OCI-LY1 (cell line): ENCODE measurements at regions not wholly inside any gene's neighbourhood (a gene's known extent, or its start where the extent isn't known, plus 50 kb on each side); places are given as distances from the start of the nearest gene placed in this dataset.
"Not testable (repeated sequence)": the region's sequence is repeated elsewhere in the genome, so short reads cannot be mapped to it uniquely, and the experiment has no call there.

Source experiments
- H2AFZ ChIP-seq: fragments of 200-600 bp; sonication (generic), shearing (Covaris generic); 2 replicates; pipeline ENCODE4 v1.6.0; 2014; ENCODE audit warnings: antibody characterized with exemption, mild to moderate bottlenecking, low read length
- H3F3A ChIP-seq: fragments of 200-600 bp; sonication (generic), shearing (Covaris generic); 2 replicates; pipeline ENCODE4 v1.6.0; 2014; ENCODE audit warnings: mild to moderate bottlenecking, antibody characterized with exemption, low read length, moderate library complexity; ENCODE audit not compliant: insufficient read depth
- H3K27ac ChIP-seq: fragments of 200-600 bp; sonication (generic); 2 replicates; pipeline ENCODE4 v1.5.1; 2014; ENCODE audit warnings: low read length, mixed run types, mild to moderate bottlenecking, low read depth; ENCODE audit not compliant: poor library complexity, severe bottlenecking
- H3K27me3 ChIP-seq: fragments of 200-600 bp; sonication (generic); 2 replicates; pipeline ENCODE4 v1.6.0; 2014; ENCODE audit warnings: antibody characterized with exemption, mild to moderate bottlenecking, low read length, moderate library complexity; ENCODE audit not compliant: insufficient read depth
- H3K36me3 ChIP-seq: fragments of 200-600 bp; sonication (generic); 2 replicates; pipeline ENCODE4 v1.6.1; 2014; ENCODE audit warnings: mild to moderate bottlenecking, antibody characterized with exemption, low read length, moderate library complexity, mixed read lengths; ENCODE audit not compliant: insufficient read depth
- H3K4me1 ChIP-seq: fragments of 200-600 bp; sonication (generic); 2 replicates; pipeline ENCODE4 v1.5.1; 2014; ENCODE audit warnings: mild to moderate bottlenecking, low read length, moderate library complexity; ENCODE audit not compliant: insufficient read depth, severe bottlenecking
- H3K4me2 ChIP-seq: fragments of 200-600 bp; sonication (generic), shearing (Covaris generic); 2 replicates; pipeline ENCODE4 v1.6.1; 2014; ENCODE audit warnings: low read length
- H3K4me3 ChIP-seq: fragments of 200-600 bp; sonication (generic); 2 replicates; pipeline ENCODE4 v1.5.1; 2014; ENCODE audit warnings: low read length, low read depth, mild to moderate bottlenecking, mixed read lengths; ENCODE audit not compliant: poor library complexity, severe bottlenecking
- H3K79me2 ChIP-seq: fragments of 200-600 bp; shearing (Covaris generic); 2 replicates; pipeline ENCODE4 v1.6.1; 2016; ENCODE audit warnings: mixed run types, low read length, mixed read lengths; ENCODE audit not compliant: insufficient read depth
- H3K9ac ChIP-seq: fragments of 200-600 bp; sonication (generic), shearing (Covaris generic); 2 replicates; pipeline ENCODE4 v1.6.1; 2014; ENCODE audit warnings: mild to moderate bottlenecking, low read length, mixed read lengths
- H3K9me2 ChIP-seq: fragments of 200-600 bp; sonication (generic), shearing (Covaris generic); 2 replicates; pipeline ENCODE4 v1.6.1; 2014; ENCODE audit warnings: low read depth, mild to moderate bottlenecking, low read length, mixed read lengths
- H3K9me3 ChIP-seq: fragments of 200-600 bp; shearing (Covaris generic); 2 replicates; pipeline ENCODE4 v1.6.1; 2014; ENCODE audit warnings: low read length, mixed read lengths
- H4K20me1 ChIP-seq: fragments of 200-600 bp; sonication (generic), shearing (Covaris generic); 2 replicates; pipeline ENCODE4 v1.6.0; 2016; ENCODE audit warnings: mild to moderate bottlenecking, low read length; ENCODE audit not compliant: insufficient read depth
- EZH2 ChIP-seq: fragments of 200-600 bp; sonication (generic), shearing (Covaris generic); IDR thresholded peaks from 2 replicates; pipeline ENCODE4 v1.8.0; 2017; ENCODE audit warnings: borderline replicate concordance, mixed run types, mild to moderate bottlenecking, antibody characterized with exemption, low read length, moderate library complexity, mixed read lengths
- TF ChIP-seq, protein P1 (sequence below): fragments of 200-600 bp; sonication (generic), shearing (Covaris generic); IDR thresholded peaks from 2 replicates; pipeline ENCODE4 v1.5.1; 2017; ENCODE audit warnings: mild to moderate bottlenecking, antibody characterized with exemption, low read length, moderate library complexity, mixed read lengths

DNA sequence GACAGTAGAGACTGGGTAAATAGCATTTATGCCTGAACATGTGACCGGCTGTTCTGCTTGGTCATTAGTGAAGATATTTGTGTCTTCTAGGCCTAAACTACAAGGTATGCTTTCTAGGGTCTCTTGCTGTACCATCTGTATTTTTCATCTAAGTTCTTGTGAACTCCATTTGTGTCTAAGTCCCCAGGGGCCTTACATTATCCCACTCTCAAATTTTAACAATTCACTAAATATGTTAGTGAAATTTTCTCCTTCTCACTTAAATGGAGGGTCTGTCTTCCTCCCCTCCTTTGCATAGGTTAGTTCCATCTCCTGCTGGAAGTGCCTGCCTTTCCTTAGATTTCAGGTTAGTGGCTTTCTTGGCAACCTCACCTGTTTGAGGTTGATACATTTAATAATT lies 382.6 kb downstream of the RAD51AP2 start:
- TF ChIP-seq, protein P1, sequence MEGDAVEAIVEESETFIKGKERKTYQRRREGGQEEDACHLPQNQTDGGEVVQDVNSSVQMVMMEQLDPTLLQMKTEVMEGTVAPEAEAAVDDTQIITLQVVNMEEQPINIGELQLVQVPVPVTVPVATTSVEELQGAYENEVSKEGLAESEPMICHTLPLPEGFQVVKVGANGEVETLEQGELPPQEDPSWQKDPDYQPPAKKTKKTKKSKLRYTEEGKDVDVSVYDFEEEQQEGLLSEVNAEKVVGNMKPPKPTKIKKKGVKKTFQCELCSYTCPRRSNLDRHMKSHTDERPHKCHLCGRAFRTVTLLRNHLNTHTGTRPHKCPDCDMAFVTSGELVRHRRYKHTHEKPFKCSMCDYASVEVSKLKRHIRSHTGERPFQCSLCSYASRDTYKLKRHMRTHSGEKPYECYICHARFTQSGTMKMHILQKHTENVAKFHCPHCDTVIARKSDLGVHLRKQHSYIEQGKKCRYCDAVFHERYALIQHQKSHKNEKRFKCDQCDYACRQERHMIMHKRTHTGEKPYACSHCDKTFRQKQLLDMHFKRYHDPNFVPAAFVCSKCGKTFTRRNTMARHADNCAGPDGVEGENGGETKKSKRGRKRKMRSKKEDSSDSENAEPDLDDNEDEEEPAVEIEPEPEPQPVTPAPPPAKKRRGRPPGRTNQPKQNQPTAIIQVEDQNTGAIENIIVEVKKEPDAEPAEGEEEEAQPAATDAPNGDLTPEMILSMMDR, result no peak
- no peak for TF ChIP-seq EZH2
- H3K27me3 ChIP-seq, result no peaks in the 10 kb centered on the region

DNA sequence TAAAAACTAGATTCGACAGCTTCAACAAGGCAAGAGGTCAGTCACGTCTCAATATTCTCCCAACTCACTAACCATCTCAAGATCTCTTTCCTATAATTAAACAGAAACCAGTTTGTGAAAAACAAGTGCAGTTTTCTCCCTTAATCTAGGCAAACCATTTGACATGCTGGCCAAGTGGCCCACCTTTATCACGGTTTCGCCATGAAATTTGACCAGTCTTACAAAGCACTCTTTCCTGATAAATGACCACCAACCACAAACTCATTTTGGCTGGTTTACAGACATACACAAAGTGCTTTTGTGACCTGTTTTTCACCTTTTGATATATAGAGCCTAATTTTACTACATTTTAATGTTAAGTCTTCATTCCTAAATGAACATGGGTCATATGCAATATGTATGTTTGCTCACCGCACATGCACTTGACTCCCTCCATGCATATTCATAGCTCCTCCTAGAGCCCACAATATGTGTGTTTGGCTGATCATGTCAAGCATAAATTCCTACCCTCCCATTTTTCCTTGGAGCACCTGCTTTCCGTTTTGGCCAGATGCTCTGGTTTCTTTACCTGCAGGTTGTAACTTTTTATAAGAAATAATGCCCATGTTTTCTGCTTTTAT lies 385.1 kb downstream of the RAD51AP2 start:
- Histone ChIP-seq H3K4me1 (no peaks in the 10 kb centered on the region), H3K27me3 (no peaks in the 10 kb centered on the region), H4K20me1 (no peaks in the 10 kb centered on the region), H2AFZ (no peak overlapping the region), H3K79me2 (no peaks in the 10 kb centered on the region), H3F3A (no peaks in the 10 kb centered on the region), H3K9me3 (no peaks in the 10 kb centered on the region), H3K27ac (no peak overlapping the region), H3K9ac (no peak overlapping the region), H3K4me3 (no peak overlapping the region), H3K36me3 (no peaks in the 10 kb centered on the region), H3K9me2 (no peaks in the 10 kb centered on the region), H3K4me2 (no peak overlapping the region)
- TF ChIP-seq, protein P1, result no peak
- no peak for TF ChIP-seq EZH2

More for the DNA sequence above, 382.6 kb downstream of the RAD51AP2 start:
- Histone ChIP-seq H2AFZ (no peak overlapping the region), H3F3A (no peaks in the 10 kb centered on the region), H3K27ac (no peak overlapping the region), H3K4me3 (no peak overlapping the region), H3K4me1 (no peaks in the 10 kb centered on the region), H3K36me3 (no peaks in the 10 kb centered on the region), H3K79me2 (no peaks in the 10 kb centered on the region), H3K9me3 (no peaks in the 10 kb centered on the region), H4K20me1 (no peaks in the 10 kb centered on the region), H3K9ac (no peak overlapping the region), H3K9me2 (no peaks in the 10 kb centered on the region), H3K4me2 (no peak overlapping the region)

DNA sequence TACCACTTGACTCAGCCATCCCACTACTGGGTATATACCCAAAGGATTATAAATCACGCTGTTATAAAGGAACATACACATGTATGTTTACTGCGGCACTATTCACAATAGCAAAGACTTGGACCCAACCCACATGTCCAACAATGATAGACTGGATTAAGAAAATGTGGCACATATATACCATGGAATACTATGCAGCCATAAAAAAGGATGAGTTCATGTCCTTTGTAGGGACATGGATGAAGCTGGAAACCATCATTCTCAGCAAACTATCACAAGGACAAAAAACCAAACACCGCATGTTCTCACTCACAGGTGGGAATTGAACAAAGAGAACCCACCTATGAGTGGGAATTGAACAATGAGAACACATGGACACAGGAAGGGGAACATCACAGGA lies 387.6 kb downstream of the RAD51AP2 start:
- H3K79me2 ChIP-seq, H3K36me3 ChIP-seq, H3K27me3 ChIP-seq, H3K9ac ChIP-seq, H4K20me1 ChIP-seq, H3K4me2 ChIP-seq, H3K9me2 ChIP-seq, H3K4me1 ChIP-seq, H3K4me3 ChIP-seq, H3F3A ChIP-seq, H3K27ac ChIP-seq, H3K9me3 ChIP-seq, H2AFZ ChIP-seq: not testable (repeated sequence)

DNA sequence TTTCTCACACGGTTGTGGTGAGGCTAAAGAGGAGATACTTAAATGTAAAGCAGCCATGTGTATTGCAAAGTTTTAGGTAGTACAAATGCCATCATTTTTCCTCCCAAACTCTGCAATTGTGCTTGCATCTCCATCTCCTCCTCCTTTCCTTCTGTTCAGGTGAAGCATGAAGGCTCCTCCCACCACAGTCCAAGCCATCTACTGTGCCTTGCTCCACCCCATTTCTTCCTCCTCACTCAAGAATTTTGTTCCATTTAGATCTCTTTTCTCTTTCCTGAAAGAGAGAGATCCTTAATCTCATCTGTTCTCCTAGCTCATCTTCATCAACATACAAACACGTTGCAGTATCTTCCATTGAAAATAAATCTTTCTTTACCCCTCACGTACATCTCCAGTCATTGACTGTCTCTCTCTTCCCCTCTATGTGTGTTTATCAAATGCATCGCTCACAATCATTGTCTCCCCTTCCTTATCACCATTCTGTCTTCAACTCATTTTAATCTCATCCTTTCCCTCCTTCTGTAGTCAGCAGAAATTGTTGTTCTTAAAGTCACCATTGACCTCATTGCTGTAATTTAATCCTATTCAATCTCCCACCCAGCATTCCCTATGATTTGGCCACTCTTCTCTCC lies 392.1 kb downstream of the RAD51AP2 start:
- Histone ChIP-seq H3K27ac (no peak overlapping the region), H4K20me1 (no peaks in the 10 kb centered on the region), H3K9ac (no peak overlapping the region), H3K9me3 (no peaks in the 10 kb centered on the region), H3K79me2 (no peaks in the 10 kb centered on the region), H2AFZ (no peak overlapping the region), H3K27me3 (no peaks in the 10 kb centered on the region), H3K4me1 (no peaks in the 10 kb centered on the region), H3K9me2 (no peaks in the 10 kb centered on the region), H3F3A (no peaks in the 10 kb centered on the region), H3K36me3 (no peaks in the 10 kb centered on the region), H3K4me2 (no peak overlapping the region), H3K4me3 (no peak overlapping the region)
- TF ChIP-seq, protein P1, result no peak
- no peak for TF ChIP-seq EZH2
